Stomach smooth muscle (tissue), 2 donors: ENCODE measurements at regions not wholly inside any gene's neighbourhood (a gene's known extent, or its start where the extent isn't known, plus 50 kb on each side); places are given as distances from the start of the nearest gene placed in this dataset.
"Not testable (repeated sequence)": the region's sequence is repeated elsewhere in the genome, so short reads cannot be mapped to it uniquely, and the experiment has no call there.

Experiments
- H3K27ac ChIP-seq: one replicate; pipeline ENCODE4 v1.7.0; 2013; ENCODE audit warnings: mild to moderate bottlenecking, low read length, inconsistent platforms
- H3K27me3 ChIP-seq, 2 donors: one replicate each; pipeline ENCODE4 v1.7.0; 2013; ENCODE audit warnings: low read length in 2 of 2; ENCODE audit not compliant: insufficient read depth in 2 of 2, control insufficient read depth in 1 of 2
- H3K36me3 ChIP-seq, 2 donors: one replicate each; pipeline ENCODE4 v1.7.0; 2013; ENCODE audit warnings: low read length in 2 of 2; ENCODE audit not compliant: control insufficient read depth in 2 of 2, insufficient read depth in 2 of 2
- H3K4me1 ChIP-seq: one replicate; pipeline ENCODE4 v1.7.0; 2013; ENCODE audit warnings: low read length; ENCODE audit not compliant: control insufficient read depth, insufficient read depth
- H3K4me3 ChIP-seq, 2 donors: one replicate each; pipeline ENCODE4 v1.7.0; 2013; ENCODE audit warnings: low read length in 2 of 2
- H3K9ac ChIP-seq, 2 donors: one replicate each; pipeline ENCODE4 v1.7.0; 2013; ENCODE audit warnings: low read length in 2 of 2, mild to moderate bottlenecking in 1 of 2
- H3K9me3 ChIP-seq, 2 donors: one replicate each; pipeline ENCODE4 v1.7.0; 2013; ENCODE audit warnings: low read length in 2 of 2; ENCODE audit not compliant: control insufficient read depth in 2 of 2
- donor health status: healthy.
- donor health status: Pancreatic carcinoma.

- Histone ChIP-seq H3K27me3 (no peaks in the 10 kb centered on the region), H3K4me1 (no peaks in the 10 kb centered on the region), H3K9ac (no peak overlapping the region), H3K4me3 (no peak overlapping the region), H3K36me3 (no peaks in the 10 kb centered on the region), H3K9me3 (no peaks in the 10 kb centered on the region), H3K27ac (no peak overlapping the region)
These were observed 167.7 kb upstream of the RPS23 start for GRCh38 chr5:82445726-82446335.

- Histone ChIP-seq H3K9ac (no peak overlapping the region), H3K9me3 (peaks cover 0 to 3% of the 10 kb centered on the region in 2 donors), H3K27me3 (no peaks in the 10 kb centered on the region)
These were observed 161.7 kb upstream of the RPS23 start for GRCh38 chr5:82439750-82440445.

GRCh38 chr5:82437565-82437964 is 159.4 kb upstream of the RPS23 start:
- H3K27ac ChIP-seq, H3K27me3 ChIP-seq, H3K36me3 ChIP-seq, H3K4me3 ChIP-seq, H3K9me3 ChIP-seq, H3K4me1 ChIP-seq, H3K9ac ChIP-seq: not testable (repeated sequence)

More at GRCh38 chr5:82439750-82440445, 161.7 kb upstream of the RPS23 start:
- H3K4me1 ChIP-seq, result no peaks in the 10 kb centered on the region
- H3K36me3 ChIP-seq, result no peaks in the 10 kb centered on the region
- H3K27ac ChIP-seq, result no peak overlapping the region
- H3K4me3 ChIP-seq, result no peak overlapping the region

DNA sequence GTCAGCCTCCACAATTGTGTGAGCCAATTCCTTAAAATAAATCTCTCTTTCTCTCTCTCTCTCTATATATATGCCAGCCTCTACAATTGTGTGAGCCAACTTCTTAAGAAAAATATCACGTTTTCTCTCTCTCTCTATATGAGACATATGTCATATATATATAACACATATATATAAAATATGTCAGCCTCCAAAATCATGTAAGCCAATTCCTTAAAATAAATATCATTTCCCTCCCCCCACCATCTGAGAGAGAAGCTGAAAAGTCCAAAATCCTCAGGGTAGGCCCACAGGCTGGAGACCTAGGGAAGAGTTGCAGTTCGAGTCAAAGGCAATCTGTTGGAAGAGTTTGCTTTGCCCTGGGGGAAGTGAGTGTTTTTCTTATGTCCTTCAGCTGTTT is 158.1 kb upstream of the RPS23 start:
- H3K4me1 ChIP-seq, result no peaks in the 10 kb centered on the region
- no peak overlapping the region for H3K27ac ChIP-seq
- H3K27me3 ChIP-seq, result no peaks in the 10 kb centered on the region
- H3K36me3 ChIP-seq, result no peaks in the 10 kb centered on the region
- H3K9me3 ChIP-seq, result peaks cover 0 to 3% of the 10 kb centered on the region in 2 donors
- H3K9ac ChIP-seq, result no peak overlapping the region
- H3K4me3 ChIP-seq, result no peak overlapping the region

GRCh38 chr5:82434696-82435660 is 156.8 kb upstream of the RPS23 start:
- not testable (repeated sequence) for H3K36me3 ChIP-seq, H3K9me3 ChIP-seq

DNA sequence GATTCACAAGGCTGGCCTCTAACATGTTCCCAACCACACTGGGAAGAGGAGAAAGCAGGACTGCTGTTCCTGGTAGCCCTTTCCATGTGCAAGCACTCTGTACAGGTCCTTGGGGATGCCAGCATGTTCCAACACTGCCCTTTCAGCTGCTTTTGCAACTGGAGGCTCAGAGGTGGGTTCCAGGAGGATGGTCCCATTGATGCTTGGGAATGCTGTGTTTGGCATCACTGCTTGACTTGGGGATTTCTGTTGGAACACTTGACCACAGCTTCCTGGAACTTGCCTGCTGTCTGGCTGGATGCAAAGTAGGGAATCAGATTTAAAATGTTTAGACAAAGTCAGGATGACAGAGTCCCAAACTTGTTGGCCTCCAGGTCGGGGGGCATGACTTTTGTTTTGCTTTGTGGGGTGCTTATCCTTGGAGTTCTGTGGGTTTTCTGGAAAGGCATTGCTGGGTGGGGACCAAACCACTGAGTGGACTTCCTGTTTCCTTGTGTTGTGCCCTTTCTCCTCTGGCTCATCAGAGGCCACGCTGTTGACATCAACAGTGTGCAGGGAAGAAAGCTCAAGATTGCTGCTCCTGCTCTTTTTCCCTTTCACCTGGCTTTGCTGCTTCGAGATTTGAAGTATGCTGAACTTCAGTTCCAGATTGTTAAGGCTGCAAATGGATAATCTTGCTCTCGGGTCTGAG is 148.5 kb upstream of the RPS23 start:
- Histone ChIP-seq H3K4me1 (no peaks in the 10 kb centered on the region), H3K4me3 (no peak overlapping the region), H3K27me3 (no peaks in the 10 kb centered on the region), H3K36me3 (no peaks in the 10 kb centered on the region), H3K9me3 (no peaks in the 10 kb centered on the region), H3K27ac (no peak overlapping the region), H3K9ac (no peak overlapping the region)

More at GRCh38 chr5:82434696-82435660, 156.8 kb upstream of the RPS23 start:
- H3K9ac ChIP-seq, H3K4me3 ChIP-seq, H3K4me1 ChIP-seq, H3K27ac ChIP-seq, H3K27me3 ChIP-seq: not testable (repeated sequence)

DNA sequence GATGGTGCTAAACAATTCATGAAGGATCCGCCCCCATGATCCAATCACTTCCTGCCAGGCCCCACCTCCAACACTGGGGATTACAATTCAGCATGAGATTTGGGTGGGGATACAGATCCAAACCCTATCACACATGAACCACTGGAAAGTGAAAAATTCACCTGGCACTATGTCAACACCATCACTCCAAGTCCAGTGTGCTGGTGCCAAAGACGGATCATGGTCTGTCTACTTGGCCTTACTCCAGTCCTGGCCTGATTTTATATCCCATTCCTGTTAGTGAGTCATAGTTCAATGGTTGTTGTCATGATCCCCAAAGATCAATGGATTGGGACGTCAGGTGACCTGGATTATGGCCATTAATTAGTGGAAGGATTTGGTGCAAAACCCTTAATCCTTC is 147.4 kb upstream of the RPS23 start:
- Histone ChIP-seq H3K27me3 (no peaks in the 10 kb centered on the region), H3K36me3 (no peaks in the 10 kb centered on the region), H3K4me1 (no peaks in the 10 kb centered on the region), H3K9me3 (no peaks in the 10 kb centered on the region), H3K4me3 (no peak overlapping the region), H3K9ac (no peak overlapping the region), H3K27ac (no peak overlapping the region)

- no peak overlapping the region for H3K4me3 ChIP-seq
- H3K36me3 ChIP-seq, result no peaks in the 10 kb centered on the region
- no peaks in the 10 kb centered on the region for H3K9me3 ChIP-seq
- no peak overlapping the region for H3K9ac ChIP-seq
- no peaks in the 10 kb centered on the region for H3K4me1 ChIP-seq
- H3K27ac ChIP-seq, result no peak overlapping the region
- no peaks in the 10 kb centered on the region for H3K27me3 ChIP-seq
These were observed 146.1 kb upstream of the RPS23 start for GRCh38 chr5:82424211-82424610.

GRCh38 chr5:82422751-82423181 is 144.6 kb upstream of the RPS23 start:
- no peaks in the 10 kb centered on the region for H3K4me1 ChIP-seq
- H3K9me3 ChIP-seq, result no peaks in the 10 kb centered on the region
- H3K27ac ChIP-seq, result peak overlapping the region; percentile 41
- H3K36me3 ChIP-seq, result no peaks in the 10 kb centered on the region
- H3K9ac ChIP-seq, result no peak overlapping the region
- H3K27me3 ChIP-seq, result no peaks in the 10 kb centered on the region
- no peak overlapping the region for H3K4me3 ChIP-seq

DNA sequence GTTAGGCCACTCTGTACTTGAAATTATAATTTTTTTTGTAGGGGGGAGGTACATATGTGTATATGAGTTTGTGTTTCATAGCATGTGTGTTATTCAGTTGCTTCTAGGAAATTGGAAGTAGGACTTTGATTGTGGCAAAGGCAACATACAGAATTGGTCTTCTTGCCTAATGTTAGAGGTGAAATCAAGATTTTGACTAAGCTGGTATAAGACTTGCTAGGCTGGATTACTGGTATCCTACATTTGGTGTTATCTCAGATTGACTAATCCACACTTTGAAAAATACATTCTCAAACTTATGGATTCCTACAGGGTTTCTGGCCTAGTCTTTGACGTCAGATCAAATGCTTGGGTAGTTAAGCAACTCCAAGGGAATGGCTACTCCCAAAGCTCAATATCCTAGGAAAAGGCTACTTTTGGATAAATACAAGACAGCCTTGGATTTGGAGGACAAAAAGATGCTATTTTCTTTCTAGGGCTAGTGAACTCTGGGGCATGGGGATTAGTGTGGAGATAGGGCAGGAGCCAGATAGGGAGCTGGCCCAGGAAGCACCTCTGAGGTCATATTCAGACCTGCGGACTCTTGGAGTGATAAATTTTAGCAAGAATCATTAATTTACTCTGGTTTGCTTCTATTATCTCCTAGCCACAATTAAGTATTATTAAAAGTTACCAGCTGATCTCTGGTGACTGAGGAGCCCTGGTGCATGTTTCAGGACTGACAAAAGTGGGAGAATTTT is 144.0 kb upstream of the RPS23 start:
- H3K4me3 ChIP-seq, result no peak overlapping the region
- H3K4me1 ChIP-seq, result no peaks in the 10 kb centered on the region
- H3K27ac ChIP-seq, result peak overlapping the region; percentile 41
- H3K9ac ChIP-seq, result no peak overlapping the region
- H3K27me3 ChIP-seq, result no peaks in the 10 kb centered on the region
- H3K36me3 ChIP-seq, result no peaks in the 10 kb centered on the region
- no peaks in the 10 kb centered on the region for H3K9me3 ChIP-seq
